VCaP (cell line): ENCODE measurements at regions not wholly inside any gene's neighbourhood (a gene's known extent, or its start where the extent isn't known, plus 50 kb on each side); places are given as distances from the start of the nearest gene placed in this dataset.
"Not testable (repeated sequence)": the region's sequence is repeated elsewhere in the genome, so short reads cannot be mapped to it uniquely, and the experiment has no call there.

ENCODE experiments used
- H3K27ac ChIP-seq: fragments of 450-650 bp; 2 replicates; pipeline ENCODE4 v1.5.1; 2017
- CTCF ChIP-seq: fragments of 450-650 bp; conservative IDR thresholded peaks from 2 replicates; pipeline ENCODE4 v1.5.1; 2017; ENCODE audit warnings: mild to moderate bottlenecking, moderate library complexity

GRCh38 chr2:8559805-8560204 lies 122.1 kb upstream of the ID2 start:
- TF ChIP-seq CTCF = no peak

DNA sequence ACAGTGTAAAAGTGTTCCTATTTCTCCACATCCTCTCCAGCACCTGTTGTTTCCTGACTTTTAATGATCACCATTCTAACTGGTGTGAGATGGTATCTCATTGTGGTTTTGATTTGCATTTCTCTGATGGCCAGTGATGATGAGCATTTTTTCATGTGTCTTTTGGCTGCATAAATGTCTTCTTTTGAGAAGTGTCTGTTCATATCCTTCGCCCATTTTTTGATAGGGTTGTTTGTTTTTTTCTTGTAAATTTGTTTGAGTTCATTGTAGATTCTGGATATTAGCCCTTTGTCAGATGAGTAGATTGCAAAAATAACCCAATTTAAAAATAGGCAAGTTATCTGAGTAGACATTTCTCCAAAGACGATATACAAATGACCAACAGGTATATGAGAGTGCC lies 120.2 kb upstream of the ID2 start:
- H3K27ac ChIP-seq = not testable (repeated sequence)

More at GRCh38 chr2:8559805-8560204, 122.1 kb upstream of the ID2 start:
- no peak overlapping the region for H3K27ac ChIP-seq

GRCh38 chr2:8563814-8564474 lies 117.9 kb upstream of the ID2 start:
- no peak overlapping the region for H3K27ac ChIP-seq
- TF ChIP-seq CTCF = no peak

- no peak overlapping the region for H3K27ac ChIP-seq
- TF ChIP-seq CTCF = no peak
Measured at GRCh38 chr2:8564475-8564874, 117.4 kb upstream of the ID2 start.

DNA sequence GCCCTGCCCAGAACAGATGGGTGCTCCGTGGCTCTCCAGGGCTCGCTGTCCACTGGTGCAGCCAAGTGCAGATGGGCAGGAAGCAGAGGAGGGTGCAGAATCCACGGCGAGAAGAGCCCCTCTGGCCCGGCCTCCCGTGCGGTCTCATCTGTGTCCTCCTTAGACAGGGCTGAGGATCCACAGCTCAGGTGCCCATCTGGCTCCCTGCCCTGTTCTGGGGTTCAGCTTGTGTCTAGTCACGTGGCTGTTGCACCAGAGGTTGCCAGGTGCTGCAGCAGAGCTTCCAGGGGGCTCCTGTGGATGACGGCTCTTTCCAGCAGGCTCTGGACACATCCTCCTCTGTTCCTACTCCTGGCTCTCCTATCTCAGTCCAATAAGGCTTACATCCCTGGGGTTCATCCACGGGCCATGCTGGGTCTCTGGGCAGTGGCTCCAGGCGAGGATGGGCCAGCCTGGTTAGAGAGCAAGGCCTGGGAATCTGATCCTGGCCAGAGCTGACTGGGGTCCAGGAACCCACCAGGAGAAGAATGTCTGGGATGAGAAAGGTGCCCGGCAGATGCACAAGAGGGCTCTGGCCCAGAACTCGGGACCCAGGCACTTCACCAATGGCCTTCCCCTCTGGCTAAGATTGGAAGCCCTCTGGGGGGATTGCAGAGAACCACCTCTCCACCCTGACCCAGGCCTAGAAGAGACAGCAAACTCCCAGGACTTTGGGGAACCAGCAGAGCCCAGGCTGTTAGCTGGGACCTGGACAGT lies 116.3 kb upstream of the ID2 start:
- H3K27ac ChIP-seq = no peak overlapping the region
- TF ChIP-seq CTCF = no peak

DNA sequence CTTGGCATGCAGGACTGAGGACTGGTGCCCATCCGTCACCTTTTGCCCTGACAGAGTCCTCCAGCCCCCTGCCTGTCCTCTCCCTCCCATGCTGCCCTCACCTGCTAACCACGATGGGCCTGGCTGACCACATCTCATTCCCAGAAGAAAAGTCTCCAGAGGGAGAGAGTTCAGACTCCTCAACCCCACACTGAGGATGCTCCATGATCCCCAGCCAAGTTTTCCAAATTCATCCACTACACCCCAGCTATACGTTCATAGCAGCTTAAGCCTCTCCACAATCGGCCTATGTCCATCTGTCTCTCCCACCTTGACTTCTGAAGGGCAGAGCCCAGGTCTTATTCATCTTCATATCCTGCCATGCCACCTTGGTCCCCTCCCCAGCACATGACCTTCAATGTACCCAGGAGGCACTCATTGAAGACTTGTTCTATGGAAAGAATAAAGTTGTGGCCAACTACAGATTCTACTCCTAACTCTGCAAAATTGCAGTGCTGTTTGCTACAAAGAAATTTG lies 115.6 kb upstream of the ID2 start:
- H3K27ac ChIP-seq = no peak overlapping the region
- no peak for TF ChIP-seq CTCF

DNA sequence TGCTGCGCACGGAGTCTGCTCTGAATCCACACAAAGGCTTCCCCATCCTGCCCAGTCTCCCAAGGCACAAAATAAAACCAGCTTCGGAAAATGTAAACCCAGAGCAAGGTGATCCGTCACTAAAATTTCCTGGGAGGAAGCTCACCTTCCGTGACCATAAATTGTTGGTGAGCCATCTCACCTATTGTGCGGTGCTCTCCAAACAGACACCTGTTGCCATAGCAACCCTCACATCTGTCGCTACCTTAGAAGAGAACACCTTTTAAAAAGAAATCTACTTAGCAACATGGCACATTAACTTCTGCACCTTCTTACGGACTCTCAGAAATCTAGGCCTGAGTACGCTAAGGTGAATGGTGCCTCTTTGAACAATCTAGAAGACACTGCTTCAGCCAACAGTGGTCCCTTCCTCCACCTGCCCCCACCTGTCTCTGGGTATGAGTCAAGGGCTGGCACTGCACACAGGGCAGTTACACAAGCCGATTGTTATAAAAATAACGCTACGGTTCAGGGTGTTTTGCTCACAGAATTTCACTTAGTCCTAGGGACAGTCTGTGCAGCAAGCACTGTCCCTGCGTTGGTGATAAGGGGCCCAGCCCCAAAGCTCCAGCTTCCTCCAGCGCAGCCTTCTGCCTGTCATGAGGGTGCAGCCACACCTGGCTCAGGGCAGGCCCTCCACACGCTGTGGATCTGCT lies 114.9 kb upstream of the ID2 start:
- no peak overlapping the region for H3K27ac ChIP-seq
- TF ChIP-seq CTCF = no peak
